ENCODE measurements at regions not wholly inside any gene's neighbourhood (a gene's known extent, or its start where the extent isn't known, plus 50 kb on each side); places are given as distances from the start of the nearest gene placed in this dataset.

- no peaks in the 10 kb centered on the region for H3K4me1 ChIP-seq (replicated peaks in 1 of 2)
- H3K36me3 ChIP-seq (replicated peaks in 1 of 2) = no peaks in the 10 kb centered on the region
- no peaks in the 10 kb centered on the region for H3K9me3 ChIP-seq (replicated peaks in 1 of 3)
- H3K4me3 ChIP-seq = no peak overlapping the region
- no peak for DNase-seq
- 60 to 71% (median 68%) methylated on average over 3 of the region's 3 CpGs for WGBS, 4 donors
- H3K27ac ChIP-seq = no peak overlapping the region
- TF ChIP-seq CTCF (IDR thresholded peaks at IDR 0.05) (no peak), POLR2A (IDR thresholded peaks at IDR 0.05) (no peak)
- intact Hi-C loops (cut with DNase I) = no loop called here
- H3K27me3 ChIP-seq = peaks cover 4% of the 10 kb centered on the region
Observed at GRCh38 chr5:136518814-136519213, 153.5 kb upstream of the TRPC7 start.

- WGBS, 4 donors = 79 to 96% (median 91%) methylated on average over 1 of the region's 1 CpG
- H3K27ac ChIP-seq = no peak overlapping the region
Observed at GRCh38 chr5:136518174-136518573, 152.8 kb upstream of the TRPC7 start.

GRCh38 chr5:136517755-136518154 lies 152.4 kb upstream of the TRPC7 start:
- no peak overlapping the region for H3K4me3 ChIP-seq
- intact Hi-C loops (cut with DNase I) = no loop called here
- no peaks in the 10 kb centered on the region for H3K9me3 ChIP-seq (replicated peaks in 1 of 3)
- TF ChIP-seq CTCF (IDR thresholded peaks at IDR 0.05) (no peak), POLR2A (IDR thresholded peaks at IDR 0.05) (no peak)
- no peak for DNase-seq
- no peaks in the 10 kb centered on the region for H3K36me3 ChIP-seq (replicated peaks in 1 of 2)
- H3K27ac ChIP-seq = no peak overlapping the region
- H3K4me1 ChIP-seq (replicated peaks in 1 of 2) = no peaks in the 10 kb centered on the region
- 0 to 61% (median 32%) methylated on average over 1 of the region's 1 CpG for WGBS, 4 donors
- H3K27me3 ChIP-seq = peaks cover 4% of the 10 kb centered on the region

More at GRCh38 chr5:136518174-136518573, 152.8 kb upstream of the TRPC7 start:
- Histone ChIP-seq H3K36me3 (replicated peaks in 1 of 2) (no peaks in the 10 kb centered on the region), H3K4me3 (no peak overlapping the region), H3K4me1 (replicated peaks in 1 of 2) (no peaks in the 10 kb centered on the region), H3K9me3 (replicated peaks in 1 of 3) (no peaks in the 10 kb centered on the region), H3K27me3 (peaks cover 4% of the 10 kb centered on the region)
- TF ChIP-seq POLR2A (IDR thresholded peaks at IDR 0.05) (no peak), CTCF (IDR thresholded peaks at IDR 0.05) (no peak)
- intact Hi-C loops (cut with DNase I) = no loop called here
- DNase-seq = no peak

- TF ChIP-seq CTCF (IDR thresholded peaks at IDR 0.05) (no peak), POLR2A (IDR thresholded peaks at IDR 0.05) (no peak)
- H3K36me3 ChIP-seq (replicated peaks in 1 of 2) = no peaks in the 10 kb centered on the region
- H3K27me3 ChIP-seq = peaks cover 4% of the 10 kb centered on the region
- H3K9me3 ChIP-seq (replicated peaks in 1 of 3) = no peaks in the 10 kb centered on the region
- intact Hi-C loops (cut with DNase I) = no loop called here
- no peaks in the 10 kb centered on the region for H3K4me1 ChIP-seq (replicated peaks in 1 of 2)
- no peak overlapping the region for H3K27ac ChIP-seq
- 66 to 75% (median 69%) methylated on average over 3 of the region's 3 CpGs for WGBS, 4 donors
- no peak overlapping the region for H3K4me3 ChIP-seq
- DNase-seq = no peak
Observed at GRCh38 chr5:136516637-136517036, 151.3 kb upstream of the TRPC7 start.
